Spinal cord (tissue), 9 donors: ENCODE measurements at regions not wholly inside any gene's neighbourhood (a gene's known extent, or its start where the extent isn't known, plus 50 kb on each side); places are given as distances from the start of the nearest gene placed in this dataset.

Experiments used
- DNase-seq, 6 donors: peaks; one replicate each; pipeline versions ENCODE4 v3.0.0 to v3.0.0-alpha.2; 2013 to 2015; ENCODE audit warnings: low spot score in 6 of 6, low read depth in 4 of 6
- H3K27ac ChIP-seq: one replicate; pipeline ENCODE4 v1.5.1; 2013; ENCODE audit warnings: low read depth, low read length, control low read depth
- H3K27me3 ChIP-seq: one replicate; pipeline ENCODE4 v1.6.1; 2013; ENCODE audit warnings: low read length; ENCODE audit not compliant: control insufficient read depth, insufficient read depth
- H3K36me3 ChIP-seq: one replicate; pipeline ENCODE4 v1.6.1; 2013; ENCODE audit warnings: low read length; ENCODE audit not compliant: control insufficient read depth, insufficient read depth
- H3K4me1 ChIP-seq: one replicate; pipeline ENCODE4 v1.6.1; 2013; ENCODE audit warnings: low read length; ENCODE audit not compliant: control insufficient read depth, insufficient read depth
- H3K4me3 ChIP-seq: one replicate; pipeline ENCODE4 v1.5.1; 2013; ENCODE audit warnings: low read depth, low read length, control low read depth
- H3K9me3 ChIP-seq: one replicate; pipeline ENCODE4 v1.6.1; 2013; ENCODE audit warnings: low read length; ENCODE audit not compliant: control insufficient read depth, insufficient read depth
- WGBS: methylation state at CpG from one replicate; pipeline ENCODE4 v1.1.5; 2013; ENCODE audit warnings: missing lambda C conversion rate; ENCODE audit not compliant: insufficient coverage; 5-methylcytosine and 5-hydroxymethylcytosine counted together
- donor health status: healthy.

- WGBS, result no CpG with 5 or more reads among the region's 3 CpGs
- Histone ChIP-seq H3K36me3 (no peaks in the 10 kb centered on the region), H3K27ac (no peak overlapping the region)
Measured at GRCh38 chr18:2424420-2424819, 146.9 kb downstream of the METTL4 start.

GRCh38 chr18:2425426-2426317, 145.6 kb downstream of the METTL4 start:
- 72% methylated on average over 2 of the region's 4 CpGs for WGBS
- Histone ChIP-seq H3K4me1 (no peaks in the 10 kb centered on the region), H3K27me3 (no peaks in the 10 kb centered on the region), H3K27ac (no peak overlapping the region), H3K4me3 (no peak overlapping the region), H3K9me3 (peaks cover 4% of the 10 kb centered on the region), H3K36me3 (no peaks in the 10 kb centered on the region)
- no peak for DNase-seq

More at GRCh38 chr18:2424420-2424819, 146.9 kb downstream of the METTL4 start:
- Histone ChIP-seq H3K4me3 (no peak overlapping the region), H3K9me3 (no peaks in the 10 kb centered on the region), H3K4me1 (no peaks in the 10 kb centered on the region), H3K27me3 (no peaks in the 10 kb centered on the region)
- DNase-seq, result no peak

- H3K4me3 ChIP-seq, result no peak overlapping the region
- H3K27me3 ChIP-seq, result no peaks in the 10 kb centered on the region
- DNase-seq, result no peak
- no peaks in the 10 kb centered on the region for H3K36me3 ChIP-seq
- H3K27ac ChIP-seq, result no peak overlapping the region
- H3K4me1 ChIP-seq, result no peaks in the 10 kb centered on the region
- H3K9me3 ChIP-seq, result peaks cover 4% of the 10 kb centered on the region
Measured at GRCh38 chr18:2430191-2430590, 141.1 kb downstream of the METTL4 start.

GRCh38 chr18:2431806-2432205, 139.5 kb downstream of the METTL4 start:
- DNase-seq, result no peak
- Histone ChIP-seq H3K4me1 (no peaks in the 10 kb centered on the region), H3K4me3 (no peak overlapping the region), H3K9me3 (peaks cover 4% of the 10 kb centered on the region), H3K27ac (no peak overlapping the region), H3K36me3 (no peaks in the 10 kb centered on the region), H3K27me3 (no peaks in the 10 kb centered on the region)
- no CpG with 5 or more reads among the region's 2 CpGs for WGBS

GRCh38 chr18:2433366-2433765, 137.9 kb downstream of the METTL4 start:
- Histone ChIP-seq H3K36me3 (no peaks in the 10 kb centered on the region), H3K4me1 (no peaks in the 10 kb centered on the region), H3K27me3 (no peaks in the 10 kb centered on the region), H3K4me3 (no peak overlapping the region), H3K9me3 (peaks cover 4% of the 10 kb centered on the region), H3K27ac (no peak overlapping the region)
- DNase-seq, result no peak
- no CpG with 5 or more reads among the region's 1 CpG for WGBS

GRCh38 chr18:2441544-2441943, 129.8 kb downstream of the METTL4 start:
- H3K4me3 ChIP-seq, result no peak overlapping the region
- H3K36me3 ChIP-seq, result no peaks in the 10 kb centered on the region
- H3K27ac ChIP-seq, result no peak overlapping the region
- no peaks in the 10 kb centered on the region for H3K4me1 ChIP-seq
- H3K27me3 ChIP-seq, result no peaks in the 10 kb centered on the region
- DNase-seq, result no peak
- 90% methylated on average over 1 of the region's 2 CpGs for WGBS
- H3K9me3 ChIP-seq, result no peaks in the 10 kb centered on the region

- WGBS, result no CpG with 5 or more reads among the region's 3 CpGs
- no peak for DNase-seq
- Histone ChIP-seq H3K4me3 (no peak overlapping the region), H3K4me1 (no peaks in the 10 kb centered on the region), H3K27ac (no peak overlapping the region), H3K9me3 (no peaks in the 10 kb centered on the region), H3K36me3 (no peaks in the 10 kb centered on the region), H3K27me3 (no peaks in the 10 kb centered on the region)
Measured at GRCh38 chr18:2442006-2442405, 129.3 kb downstream of the METTL4 start.

- Histone ChIP-seq H3K27me3 (no peaks in the 10 kb centered on the region), H3K36me3 (no peaks in the 10 kb centered on the region), H3K4me3 (no peak overlapping the region), H3K9me3 (no peaks in the 10 kb centered on the region), H3K27ac (no peak overlapping the region), H3K4me1 (no peaks in the 10 kb centered on the region)
- no peak for DNase-seq
- 67% methylated on average over 1 of the region's 4 CpGs for WGBS
Measured at GRCh38 chr18:2442726-2443275, 128.5 kb downstream of the METTL4 start.

GRCh38 chr18:2444201-2444875, 127.0 kb downstream of the METTL4 start:
- H3K9me3 ChIP-seq, result no peaks in the 10 kb centered on the region
- H3K4me3 ChIP-seq, result no peak overlapping the region
- DNase-seq, result no peak
- no peaks in the 10 kb centered on the region for H3K4me1 ChIP-seq
- H3K36me3 ChIP-seq, result no peaks in the 10 kb centered on the region
- H3K27me3 ChIP-seq, result no peaks in the 10 kb centered on the region
- 31% methylated on average over 2 of the region's 5 CpGs for WGBS
- H3K27ac ChIP-seq, result no peak overlapping the region
